ENCODE measurements at regions not wholly inside any gene's neighbourhood (a gene's known extent, or its start where the extent isn't known, plus 50 kb on each side); places are given as distances from the start of the nearest gene placed in this dataset.
"Not testable (repeated sequence)": the region's sequence is repeated elsewhere in the genome, so short reads cannot be mapped to it uniquely, and the experiment has no call there.

- Histone ChIP-seq H3K4me1 (ENCODE audit: low read length) (no peaks in the 10 kb centered on the region), H3K4me2 (ENCODE audit: low read length) (no peak overlapping the region)
- no peak for TF ChIP-seq CTCF (IDR thresholded peaks at IDR 0.05; ENCODE audit: low read depth, low read length)
- TF ChIP-seq EZH2phosphoT487 (IDR thresholded peaks at IDR 0.05; ENCODE audit: low read depth) = no peak
Measured at GRCh38 chr5:94057655-94058054, 316.3 kb upstream of the POU5F2 start.

GRCh38 chr5:94057217-94057616, 315.8 kb upstream of the POU5F2 start:
- H4K20me1 ChIP-seq (ENCODE audit: insufficient read depth, low read length) = no peaks in the 10 kb centered on the region
- H3K27me3 ChIP-seq (ENCODE audit: low read depth, low read length) = no peaks in the 10 kb centered on the region
- no peaks in the 10 kb centered on the region for H3K79me2 ChIP-seq (ENCODE audit: low read length)
- H3K4me3 ChIP-seq (ENCODE audit: low read length) = no peak overlapping the region
- TF ChIP-seq EZH2phosphoT487 (IDR thresholded peaks at IDR 0.05; ENCODE audit: low read depth) = no peak
- TF ChIP-seq CTCF (IDR thresholded peaks at IDR 0.05; ENCODE audit: low read depth, low read length) = no peak
- H3K36me3 ChIP-seq (replicated peaks; ENCODE audit: low read depth, low read length) = no peaks in the 10 kb centered on the region
- no peaks in the 10 kb centered on the region for H3K9me3 ChIP-seq (ENCODE audit: insufficient read depth, low read length)
- H3K27ac ChIP-seq (ENCODE audit: low read length) = no peak overlapping the region
- no peak overlapping the region for H3K9ac ChIP-seq (ENCODE audit: low read length)
- H3K4me2 ChIP-seq (ENCODE audit: low read length) = no peak overlapping the region
- no peak overlapping the region for H2AFZ ChIP-seq (ENCODE audit: low read depth, low read length)
- H3K4me1 ChIP-seq (ENCODE audit: low read length) = no peaks in the 10 kb centered on the region

More at GRCh38 chr5:94057655-94058054, 316.3 kb upstream of the POU5F2 start:
- H3K4me3 ChIP-seq (ENCODE audit: low read length) = no peak overlapping the region
- H3K27ac ChIP-seq (ENCODE audit: low read length) = no peak overlapping the region
- H3K27me3 ChIP-seq (ENCODE audit: low read depth, low read length) = no peaks in the 10 kb centered on the region
- no peaks in the 10 kb centered on the region for H4K20me1 ChIP-seq (ENCODE audit: insufficient read depth, low read length)
- peaks cover 1% of the 10 kb centered on the region; the same call in 1 of the 2 replicates for H3K79me2 ChIP-seq (ENCODE audit: low read length)
- H3K36me3 ChIP-seq (replicated peaks; ENCODE audit: low read depth, low read length) = no peaks in the 10 kb centered on the region
- H3K9me3 ChIP-seq (ENCODE audit: insufficient read depth, low read length) = no peaks in the 10 kb centered on the region
- no peak overlapping the region for H3K9ac ChIP-seq (ENCODE audit: low read length)
- no peak overlapping the region for H2AFZ ChIP-seq (ENCODE audit: low read depth, low read length)

GRCh38 chr5:94049307-94049922, 308.0 kb upstream of the POU5F2 start:
- Histone ChIP-seq H3K27ac (ENCODE audit: low read length) (peak overlapping the region; percentile 41; the same call in 1 of the 2 replicates), H3K4me2 (ENCODE audit: low read length) (peak overlapping the region; percentile 44), H3K4me1 (ENCODE audit: low read length) (peaks cover 25% of the 10 kb centered on the region), H3K4me3 (ENCODE audit: low read length) (0 out of 2 replicates have a peak overlapping the region, but pooled peaks have one; percentile 32)
- not testable (repeated sequence) for H3K79me2 ChIP-seq (ENCODE audit: low read length); H2AFZ ChIP-seq (ENCODE audit: low read depth, low read length); H4K20me1 ChIP-seq (ENCODE audit: insufficient read depth, low read length); H3K9me3 ChIP-seq (ENCODE audit: insufficient read depth, low read length); H3K9ac ChIP-seq (ENCODE audit: low read length); H3K27me3 ChIP-seq (ENCODE audit: low read depth, low read length); H3K36me3 ChIP-seq (replicated peaks; ENCODE audit: low read depth, low read length)

GRCh38 chr5:94045839-94046782, 304.7 kb upstream of the POU5F2 start:
- Histone ChIP-seq H3K4me3 (ENCODE audit: low read length) (no peak overlapping the region), H3K79me2 (ENCODE audit: low read length) (no peaks in the 10 kb centered on the region), H3K9me3 (ENCODE audit: insufficient read depth, low read length) (no peaks in the 10 kb centered on the region), H3K27ac (ENCODE audit: low read length) (no peak overlapping the region), H3K4me2 (ENCODE audit: low read length) (no peak overlapping the region), H2AFZ (ENCODE audit: low read depth, low read length) (no peak overlapping the region), H3K36me3 (replicated peaks; ENCODE audit: low read depth, low read length) (peaks cover 3% of the 10 kb centered on the region), H3K9ac (ENCODE audit: low read length) (no peak overlapping the region), H3K27me3 (ENCODE audit: low read depth, low read length) (no peaks in the 10 kb centered on the region), H4K20me1 (ENCODE audit: insufficient read depth, low read length) (peaks cover 3% of the 10 kb centered on the region; the same call in 1 of the 2 replicates), H3K4me1 (ENCODE audit: low read length) (peaks cover 25% of the 10 kb centered on the region)
- TF ChIP-seq EZH2phosphoT487 (IDR thresholded peaks at IDR 0.05; ENCODE audit: low read depth) = no peak
- TF ChIP-seq CTCF (IDR thresholded peaks at IDR 0.05; ENCODE audit: low read depth, low read length) = no peak
